HCT116 (cell line): ENCODE measurements at regions not wholly inside any gene's neighbourhood (a gene's known extent, or its start where the extent isn't known, plus 50 kb on each side); places are given as distances from the start of the nearest gene placed in this dataset.

ENCODE experiments used
- ATAC-seq: fragments of 200-7000 bp; cut with Tn5 transposase; 2 replicates; pipeline ENCODE4 v1.9.1; 2020; ENCODE audit warnings: mild to moderate bottlenecking, moderate library complexity
- BruUV-seq: library from RNA; stranded (reverse); fragments of 400-500 nt; replicated peaks from 2 replicates; lab custom pipeline; 2021; lab: Mats Ljungman, UMichigan
- CTCF ChIA-PET: fragments of 300-600 bp; sonication (Branson Sonifier 250); formaldehyde crosslinking; loops from one replicate; lab custom pipeline; 2021; ENCODE audit warnings: antibody characterized with exemption; lab: Charles Lee
- POLR2A ChIA-PET: fragments of 300-600, 350-600 bp; sonication (Branson Sonifier 250); formaldehyde crosslinking; loops from one replicate; lab custom pipeline; 2021; ENCODE audit warnings: antibody characterized with exemption; lab: Charles Lee
- RAD21 ChIA-PET, 2 experiments: fragments of 300-600 bp; sonication (Branson Sonifier 250); formaldehyde crosslinking; loops; one replicate each; lab custom pipeline; 2023; ENCODE audit warnings: low total read pairs in 2 of 2; ENCODE audit not compliant: uncharacterized antibody in 2 of 2, unreplicated experiment in 2 of 2, low non-redundant PET in 1 of 2; lab: Charles Lee
- DNase-seq: peaks from one replicate; pipeline ENCODE4 v3.0.0-alpha.2; 2010; ENCODE audit warnings: low read depth, low spot score
- H2AFZ ChIP-seq: fragments of 200-600 bp; shearing (Covaris generic), sonication (generic); 2 replicates; pipeline ENCODE4 v1.6.1; 2017; ENCODE audit warnings: low read depth, mixed run types, mixed read lengths, antibody characterized with exemption, low read length; ENCODE audit not compliant: poor library complexity, severe bottlenecking
- H3K27ac ChIP-seq: 2 replicates; pipeline ENCODE4 v1.5.1; 2012; ENCODE audit warnings: low read depth, low read length
- H3K27me3 ChIP-seq: fragments of 200-600 bp; sonication (generic); 2 replicates; pipeline ENCODE4 v1.6.1; 2016; ENCODE audit warnings: mixed run types, low read length, mixed read lengths; ENCODE audit not compliant: insufficient read depth
- H3K36me3 ChIP-seq, 2 experiments: fragments of 200-500 bp in 1 of 2; fragments of 200-600 bp in 1 of 2; sonication (Bioruptor generic) in 1 of 2; sonication (generic) in 1 of 2; 2 replicates each; pipeline versions ENCODE4 v1.5.1 to v1.6.1; 2014 to 2016; ENCODE audit warnings: low read length in 2 of 2, inconsistent platforms in 1 of 2, mixed read lengths in 1 of 2, mixed run types in 1 of 2; ENCODE audit not compliant: insufficient read depth in 2 of 2, control insufficient read depth in 1 of 2
- H3K4me1 ChIP-seq, 2 experiments: fragments of 200-600 bp in 1 of 2; sonication (generic) in 1 of 2; 2 replicates each; pipeline versions ENCODE4 v1.5.1 to v1.6.1; 2012 to 2017; ENCODE audit warnings: low read length in 2 of 2, inconsistent platforms in 1 of 2, mild to moderate bottlenecking in 1 of 2, mixed read lengths in 1 of 2, mixed run types in 1 of 2, moderate library complexity in 1 of 2; ENCODE audit not compliant: insufficient read depth in 2 of 2, control insufficient read depth in 1 of 2
- H3K4me2 ChIP-seq: fragments of 200-600 bp; sonication (generic); 2 replicates; pipeline ENCODE4 v1.6.1; 2017; ENCODE audit warnings: mixed run types, low read length, mixed read lengths
- H3K4me3 ChIP-seq, 2 experiments: fragments of 200-600 bp in 1 of 2; sonication (generic) in 1 of 2; replicated peaks in 1 of 2; 2 replicates each; pipeline ENCODE4 v1.5.1; 2011 to 2016; ENCODE audit warnings: low read length in 2 of 2, control low read depth in 1 of 2, low read depth in 1 of 2, mild to moderate bottlenecking in 1 of 2, mixed read lengths in 1 of 2, mixed run types in 1 of 2
- H3K79me2 ChIP-seq: fragments of 200-600 bp; sonication (generic); 2 replicates; pipeline ENCODE4 v1.6.1; 2017; ENCODE audit warnings: mild to moderate bottlenecking, mixed run types, low read length, moderate library complexity, mixed read lengths; ENCODE audit not compliant: insufficient read depth
- H3K9ac ChIP-seq: fragments of 200-600 bp; sonication (generic); 2 replicates; pipeline ENCODE4 v1.6.1; 2016; ENCODE audit warnings: low read length, mixed read lengths
- H3K9me2 ChIP-seq: fragments of 200-600 bp; sonication (generic), shearing (Covaris generic); 2 replicates; pipeline ENCODE4 v1.6.1; 2017; ENCODE audit warnings: mixed run types, mild to moderate bottlenecking, moderate library complexity; ENCODE audit not compliant: insufficient read depth
- H3K9me3 ChIP-seq, 2 experiments: fragments of 200-500 bp in 1 of 2; fragments of 200-600 bp in 1 of 2; sonication (Bioruptor generic) in 1 of 2; sonication (generic) in 1 of 2; 2 replicates each; pipeline ENCODE4 v1.6.1; 2014 to 2017; ENCODE audit warnings: low read length in 2 of 2, mixed read lengths in 2 of 2, inconsistent platforms in 1 of 2, low read depth in 1 of 2, mild to moderate bottlenecking in 1 of 2, mixed run types in 1 of 2, moderate library complexity in 1 of 2; ENCODE audit not compliant: control insufficient read depth in 1 of 2, insufficient read depth in 1 of 2
- H4K20me1 ChIP-seq: fragments of 200-600 bp; sonication (generic), shearing (Covaris generic); 2 replicates; pipeline ENCODE4 v1.6.1; 2017; ENCODE audit warnings: mixed run types, mild to moderate bottlenecking, moderate library complexity; ENCODE audit not compliant: insufficient read depth
- CEBPB ChIP-seq: IDR thresholded peaks from 2 replicates; pipeline ENCODE4 v1.6.1; 2012; ENCODE audit warnings: low read depth
- EGR1 ChIP-seq: IDR thresholded peaks from 2 replicates; pipeline ENCODE4 v1.6.1; 2012; ENCODE audit warnings: low read depth
- ELF1 ChIP-seq: IDR thresholded peaks from 2 replicates; pipeline ENCODE4 v1.6.1; 2012; ENCODE audit warnings: low read depth, borderline replicate concordance
- EZH2 ChIP-seq: fragments of 200-600 bp; sonication (generic); IDR thresholded peaks from 2 replicates; pipeline ENCODE4 v1.6.1; 2017; ENCODE audit warnings: antibody characterized with exemption, mixed run types
- EZH2phosphoT487 ChIP-seq: fragments of 200-600 bp; IDR thresholded peaks from 2 replicates; pipeline ENCODE4 v1.6.1; 2018; ENCODE audit warnings: antibody characterized with exemption, borderline replicate concordance
- FOSL1 ChIP-seq: IDR thresholded peaks from 2 replicates; pipeline ENCODE4 v1.6.1; 2012; ENCODE audit warnings: low read depth
- POLR2A ChIP-seq: IDR thresholded peaks from 2 replicates; pipeline ENCODE4 v1.7.0; 2011; ENCODE audit warnings: borderline replicate concordance; ENCODE audit not compliant: insufficient read depth, insufficient read length; ENCODE audit errors: extremely low read depth
- POLR2AphosphoS5 ChIP-seq: IDR thresholded peaks from 2 replicates; pipeline ENCODE4 v1.6.1; 2011; ENCODE audit warnings: mild to moderate bottlenecking, low read depth, low read length, moderate library complexity
- RAD21 ChIP-seq: IDR thresholded peaks from 2 replicates; pipeline ENCODE4 v1.6.1; 2012; ENCODE audit warnings: low read depth, mild to moderate bottlenecking
- TCF7L2 ChIP-seq: IDR thresholded peaks from 2 replicates; pipeline ENCODE4 v1.7.0; 2011; ENCODE audit warnings: borderline replicate concordance, inconsistent platforms; ENCODE audit not compliant: insufficient read depth, insufficient read length; ENCODE audit errors: extremely low read depth
- YY1 ChIP-seq: IDR thresholded peaks from 2 replicates; pipeline ENCODE4 v1.6.1; 2011; ENCODE audit warnings: low read length, low read depth, moderate library complexity, mild to moderate bottlenecking; ENCODE audit not compliant: insufficient replicate concordance; ENCODE audit errors: extremely low read depth
- ZNF274 ChIP-seq: fragments of 200-500 bp; sonication (Bioruptor generic); IDR thresholded peaks from 2 replicates; pipeline ENCODE4 v1.6.1; 2014; ENCODE audit warnings: mild to moderate bottlenecking, low read depth, low read length, inconsistent platforms
- intact Hi-C: fragments of 100-400 bp; cut with micrococcal nuclease; formaldehyde crosslinking; loops from 2 replicates; pipeline ENCODE4 v1.10.0; 2022
- TF ChIP-seq, protein P1 (sequence below): IDR thresholded peaks from 2 replicates; pipeline ENCODE4 v1.6.1; 2011; ENCODE audit warnings: mild to moderate bottlenecking, low read length, moderate library complexity; ENCODE audit not compliant: insufficient replicate concordance; ENCODE audit errors: extremely low read depth
- TF ChIP-seq, protein P2 (sequence below), 3 experiments: fragments of 200-600 bp in 1 of 3; sonication (generic) in 1 of 3; IDR thresholded peaks in 2 of 3; conservative IDR thresholded peaks in 1 of 3; 2 replicates each; pipeline ENCODE4 v1.5.1; 2012 to 2017; ENCODE audit warnings: low read depth in 2 of 3, low read length in 2 of 3, antibody characterized with exemption in 1 of 3, borderline replicate concordance in 1 of 3, control low read depth in 1 of 3, mild to moderate bottlenecking in 1 of 3, mixed read lengths in 1 of 3, mixed run types in 1 of 3, moderate library complexity in 1 of 3; ENCODE audit not compliant: insufficient read depth in 1 of 3
- TF ChIP-seq, protein P3 (sequence below): IDR thresholded peaks from 2 replicates; pipeline ENCODE4 v1.6.1; 2012

DNA sequence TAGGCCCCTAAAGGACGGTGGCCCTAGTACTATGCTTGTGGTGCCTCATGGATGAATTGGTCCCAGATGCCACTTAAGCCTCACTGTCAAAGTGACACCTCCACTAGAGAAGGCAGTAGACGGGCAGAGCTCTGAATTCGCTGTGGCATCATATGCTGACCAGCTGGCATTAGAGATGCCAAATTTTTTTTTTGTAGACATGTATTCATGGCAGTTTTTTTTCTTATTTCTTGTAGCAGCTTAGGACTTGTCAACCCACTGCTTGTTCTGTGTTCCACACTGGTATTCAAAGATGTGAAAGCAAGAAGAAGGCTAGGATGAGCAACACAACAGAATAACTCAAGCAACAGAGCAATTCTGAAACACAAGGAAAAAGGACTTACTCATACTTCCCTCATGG, 212.5 kb downstream of the DLEU7 start:
- no peaks in the 10 kb centered on the region for H3K79me2 ChIP-seq
- H3K27me3 ChIP-seq: no peaks in the 10 kb centered on the region
- TF ChIP-seq POLR2A: no peak
- TF ChIP-seq YY1: no peak
- no peak for TF ChIP-seq ZNF274
- no peak for TF ChIP-seq FOSL1
- no peak for TF ChIP-seq EZH2phosphoT487
- no peak for TF ChIP-seq RAD21
- TF ChIP-seq, all 23 proteins: peak for 0
- ChIA-PET POLR2A (no interaction called here), RAD21 (no interaction called here), CTCF (no interaction called here)
- no peak overlapping the region for H3K9ac ChIP-seq
- DNase-seq (no peak), ATAC-seq (no peak)
- BruUV-seq: no TSS peak
- no peak overlapping the region for H3K4me2 ChIP-seq
- no peak overlapping the region for H3K27ac ChIP-seq
- H2AFZ ChIP-seq: no peak overlapping the region
- no peaks in the 10 kb centered on the region for H3K36me3 ChIP-seq
- H3K4me1 ChIP-seq: no peaks in the 10 kb centered on the region
- H3K4me3 ChIP-seq: no peak overlapping the region
- H3K9me2 ChIP-seq: no peaks in the 10 kb centered on the region
- H4K20me1 ChIP-seq: no peaks in the 10 kb centered on the region
- intact Hi-C loops: no loop called here
- H3K9me3 ChIP-seq: no peaks in the 10 kb centered on the region

DNA sequence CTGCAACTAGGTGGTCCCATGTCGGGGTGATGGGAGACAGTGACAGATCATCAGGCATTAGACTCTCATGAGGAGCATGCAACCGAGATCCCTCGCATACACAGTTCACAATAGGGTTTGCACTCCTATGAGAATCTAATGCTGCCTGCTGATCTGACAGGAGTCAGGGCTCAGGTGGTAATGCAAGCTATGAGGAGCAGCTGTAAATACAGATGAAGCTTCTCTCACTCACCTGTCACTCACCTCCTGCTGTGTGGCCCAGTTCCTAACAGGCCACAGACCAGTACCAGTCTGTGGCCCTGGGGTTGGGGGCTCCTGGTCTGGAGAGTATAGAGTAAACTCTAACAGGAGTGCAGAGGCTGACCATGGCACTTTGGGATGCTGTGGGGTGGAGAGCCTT, 209.2 kb downstream of the DLEU7 start:
- H3K27ac ChIP-seq: no peak overlapping the region
- no TSS peak for BruUV-seq
- H3K27me3 ChIP-seq: no peaks in the 10 kb centered on the region
- TF ChIP-seq YY1 (no peak), EZH2 (no peak), ZNF274 (no peak), FOSL1 (no peak), RAD21 (no peak), TCF7L2 (no peak), POLR2A (no peak), EZH2phosphoT487 (no peak), CEBPB (no peak), POLR2AphosphoS5 (no peak), EGR1 (no peak), ELF1 (no peak)
- TF ChIP-seq, protein P1, sequence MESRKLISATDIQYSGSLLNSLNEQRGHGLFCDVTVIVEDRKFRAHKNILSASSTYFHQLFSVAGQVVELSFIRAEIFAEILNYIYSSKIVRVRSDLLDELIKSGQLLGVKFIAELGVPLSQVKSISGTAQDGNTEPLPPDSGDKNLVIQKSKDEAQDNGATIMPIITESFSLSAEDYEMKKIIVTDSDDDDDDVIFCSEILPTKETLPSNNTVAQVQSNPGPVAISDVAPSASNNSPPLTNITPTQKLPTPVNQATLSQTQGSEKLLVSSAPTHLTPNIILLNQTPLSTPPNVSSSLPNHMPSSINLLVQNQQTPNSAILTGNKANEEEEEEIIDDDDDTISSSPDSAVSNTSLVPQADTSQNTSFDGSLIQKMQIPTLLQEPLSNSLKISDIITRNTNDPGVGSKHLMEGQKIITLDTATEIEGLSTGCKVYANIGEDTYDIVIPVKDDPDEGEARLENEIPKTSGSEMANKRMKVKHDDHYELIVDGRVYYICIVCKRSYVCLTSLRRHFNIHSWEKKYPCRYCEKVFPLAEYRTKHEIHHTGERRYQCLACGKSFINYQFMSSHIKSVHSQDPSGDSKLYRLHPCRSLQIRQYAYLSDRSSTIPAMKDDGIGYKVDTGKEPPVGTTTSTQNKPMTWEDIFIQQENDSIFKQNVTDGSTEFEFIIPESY: no peak
- TF ChIP-seq, protein P2, sequence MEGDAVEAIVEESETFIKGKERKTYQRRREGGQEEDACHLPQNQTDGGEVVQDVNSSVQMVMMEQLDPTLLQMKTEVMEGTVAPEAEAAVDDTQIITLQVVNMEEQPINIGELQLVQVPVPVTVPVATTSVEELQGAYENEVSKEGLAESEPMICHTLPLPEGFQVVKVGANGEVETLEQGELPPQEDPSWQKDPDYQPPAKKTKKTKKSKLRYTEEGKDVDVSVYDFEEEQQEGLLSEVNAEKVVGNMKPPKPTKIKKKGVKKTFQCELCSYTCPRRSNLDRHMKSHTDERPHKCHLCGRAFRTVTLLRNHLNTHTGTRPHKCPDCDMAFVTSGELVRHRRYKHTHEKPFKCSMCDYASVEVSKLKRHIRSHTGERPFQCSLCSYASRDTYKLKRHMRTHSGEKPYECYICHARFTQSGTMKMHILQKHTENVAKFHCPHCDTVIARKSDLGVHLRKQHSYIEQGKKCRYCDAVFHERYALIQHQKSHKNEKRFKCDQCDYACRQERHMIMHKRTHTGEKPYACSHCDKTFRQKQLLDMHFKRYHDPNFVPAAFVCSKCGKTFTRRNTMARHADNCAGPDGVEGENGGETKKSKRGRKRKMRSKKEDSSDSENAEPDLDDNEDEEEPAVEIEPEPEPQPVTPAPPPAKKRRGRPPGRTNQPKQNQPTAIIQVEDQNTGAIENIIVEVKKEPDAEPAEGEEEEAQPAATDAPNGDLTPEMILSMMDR (IDR thresholded peaks at IDR 0.05 in 2 of 3, conservative IDR thresholded peaks at IDR 0.05 in 1 of 3; ENCODE audit: borderline replicate concordance in 1 of 3, insufficient read depth in 1 of 3, low read depth in 2 of 3, low read length in 2 of 3): no peak
- TF ChIP-seq, protein P3, sequence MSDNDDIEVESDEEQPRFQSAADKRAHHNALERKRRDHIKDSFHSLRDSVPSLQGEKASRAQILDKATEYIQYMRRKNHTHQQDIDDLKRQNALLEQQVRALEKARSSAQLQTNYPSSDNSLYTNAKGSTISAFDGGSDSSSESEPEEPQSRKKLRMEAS: no peak
- intact Hi-C loops: no loop called here
- RAD21 ChIA-PET: no interaction called here
- H3K4me2 ChIP-seq: no peak overlapping the region
- H3K4me3 ChIP-seq: no peak overlapping the region
- no peaks in the 10 kb centered on the region for H3K4me1 ChIP-seq
- DNase-seq (no peak), ATAC-seq (no peak)
- H3K9ac ChIP-seq: no peak overlapping the region
- CTCF ChIA-PET: no interaction called here
- POLR2A ChIA-PET: no interaction called here
- no peaks in the 10 kb centered on the region for H3K9me3 ChIP-seq
- no peaks in the 10 kb centered on the region for H3K36me3 ChIP-seq
- no peak overlapping the region for H2AFZ ChIP-seq
- no peaks in the 10 kb centered on the region for H3K9me2 ChIP-seq
- no peaks in the 10 kb centered on the region for H3K79me2 ChIP-seq
- H4K20me1 ChIP-seq: no peaks in the 10 kb centered on the region
